CD4-positive, alpha-beta memory T cell (primary cell): ENCODE measurements at regions not wholly inside any gene's neighbourhood (a gene's known extent, or its start where the extent isn't known, plus 50 kb on each side); places are given as distances from the start of the nearest gene placed in this dataset.

Experiments
- CTCF ChIA-PET: fragments of 350-600 bp; sonication (Branson Sonifier 250); formaldehyde crosslinking; loops from one replicate; lab custom pipeline; 2021; ENCODE audit warnings: inconsistent platforms; ENCODE audit not compliant: partially characterized antibody; lab: Charles Lee
- POLR2A ChIA-PET: fragments of 350-600 bp; sonication (Branson Sonifier 250); formaldehyde crosslinking; loops from one replicate; lab custom pipeline; 2021; ENCODE audit not compliant: partially characterized antibody; lab: Charles Lee
- DNase-seq, 5 donors: peaks; one replicate each; pipeline versions ENCODE4 v3.0.0 to v3.0.0-alpha.2; 2020 to 2022; ENCODE audit warnings: mixed read lengths in 1 of 5
- H3K27ac ChIP-seq: one replicate; pipeline ENCODE4 v1.7.0; 2013; ENCODE audit warnings: low read depth, low read length
- H3K27me3 ChIP-seq: 2 replicates; pipeline ENCODE4 v1.7.0; 2013; ENCODE audit warnings: mild to moderate bottlenecking, low read length, moderate library complexity; ENCODE audit not compliant: insufficient read depth
- H3K36me3 ChIP-seq: 2 replicates; pipeline ENCODE4 v1.7.0; 2013; ENCODE audit warnings: mild to moderate bottlenecking, low read length, moderate library complexity; ENCODE audit not compliant: insufficient read depth
- H3K4me1 ChIP-seq: 2 replicates; pipeline ENCODE4 v1.7.0; 2013; ENCODE audit warnings: mild to moderate bottlenecking, low read length, moderate library complexity; ENCODE audit not compliant: insufficient read depth
- H3K4me3 ChIP-seq, 2 donors: one replicate each; pipeline ENCODE4 v1.7.0; 2013; ENCODE audit warnings: low read length in 2 of 2, mild to moderate bottlenecking in 1 of 2
- H3K9me3 ChIP-seq, 2 donors: one replicate each; pipeline ENCODE4 v1.7.0; 2013; ENCODE audit warnings: low read length in 2 of 2, control low read depth in 1 of 2; ENCODE audit not compliant: control insufficient read depth in 1 of 2
- H3K27ac Mint-ChIP-seq, 7 donors: one replicate each; pipeline ENCODE4 v1.8.0; 2020 to 2021; ENCODE audit warnings: mixed read lengths in 7 of 7, mild to moderate bottlenecking in 6 of 7, inconsistent platforms in 3 of 7, moderate library complexity in 3 of 7
- H3K27me3 Mint-ChIP-seq, 2 donors: one replicate each; pipeline ENCODE4 v1.8.0; 2020 to 2021; ENCODE audit warnings: mixed read lengths in 2 of 2
- H3K36me3 Mint-ChIP-seq, 2 donors: one replicate each; pipeline ENCODE4 v1.8.0; 2020 to 2021; ENCODE audit warnings: mixed read lengths in 2 of 2, inconsistent platforms in 1 of 2, mild to moderate bottlenecking in 1 of 2
- H3K4me1 Mint-ChIP-seq, 4 donors: one replicate each; pipeline ENCODE4 v1.8.0; 2020 to 2021; ENCODE audit warnings: mixed read lengths in 4 of 4, mild to moderate bottlenecking in 1 of 4
- H3K4me3 Mint-ChIP-seq, 8 donors: one replicate each; pipeline ENCODE4 v1.8.0; 2020 to 2021; ENCODE audit warnings: mixed read lengths in 8 of 8, mild to moderate bottlenecking in 7 of 8, moderate library complexity in 6 of 8, inconsistent platforms in 3 of 8
- H3K9me3 Mint-ChIP-seq, 8 donors: one replicate each; pipeline ENCODE4 v1.8.0; 2020 to 2021; ENCODE audit warnings: mixed read lengths in 8 of 8, mild to moderate bottlenecking in 5 of 8, inconsistent platforms in 3 of 8, moderate library complexity in 1 of 8
- intact Hi-C: fragments of 100-400 bp; cut with micrococcal nuclease; formaldehyde crosslinking; loops from one replicate; pipeline ENCODE4 v1.15.1; 2023

- Histone ChIP-seq H3K4me1 (no peaks in the 10 kb centered on the region), H3K4me3 (no peak overlapping the region), H3K36me3 (no peaks in the 10 kb centered on the region), H3K9me3 (no peaks in the 10 kb centered on the region), H3K27me3 (no peaks in the 10 kb centered on the region), H3K27ac (no peak overlapping the region)
- Mint-ChIP-seq H3K27me3 (peaks cover 2 to 11% of the 10 kb centered on the region in 2 donors), H3K4me3 (no peak overlapping the region), H3K4me1 (no peaks in the 10 kb centered on the region), H3K36me3 (no peaks in the 10 kb centered on the region), H3K27ac (no peak overlapping the region), H3K9me3 (no peaks in the 10 kb centered on the region)
- ChIA-PET POLR2A (no interaction called here), CTCF (interaction anchor here (2.1 to 11.0 kb wide), 2 partner anchors 147 to 1425 kb away, joined by 13 to 180 read pairs; no protein-coding TSS in a partner anchor)
- peak in 3 of 5 donors; percentile 8 to 23 (median 14) for DNase-seq
- intact Hi-C loops: no loop called here
These were observed 69.7 kb upstream of the USP24 start for GRCh38 chr1:55284856-55285255.

- H3K36me3 ChIP-seq: no peaks in the 10 kb centered on the region
- H3K27me3 Mint-ChIP-seq: peaks cover 1 to 5% of the 10 kb centered on the region in 2 donors
- no peak for DNase-seq
- no peaks in the 10 kb centered on the region for H3K27me3 ChIP-seq
- H3K4me3 ChIP-seq: no peak overlapping the region
- H3K27ac Mint-ChIP-seq: no peak overlapping the region
- H3K4me1 ChIP-seq: peaks cover 4% of the 10 kb centered on the region
- H3K4me3 Mint-ChIP-seq: no peak overlapping the region
- H3K9me3 Mint-ChIP-seq: no peaks in the 10 kb centered on the region
- no peak overlapping the region for H3K27ac ChIP-seq
- H3K36me3 Mint-ChIP-seq: no peaks in the 10 kb centered on the region
- ChIA-PET CTCF (interaction anchor here (11.0 kb wide), 1 partner anchor 144 kb away, joined by 180 read pairs; no protein-coding TSS in a partner anchor), POLR2A (no interaction called here)
- intact Hi-C loops: no loop called here
- peaks cover 2 to 5% (median 4%) of the 10 kb centered on the region in 4 donors for H3K4me1 Mint-ChIP-seq
- no peaks in the 10 kb centered on the region for H3K9me3 ChIP-seq
These were observed 66.9 kb upstream of the USP24 start for GRCh38 chr1:55282058-55282457.

- Mint-ChIP-seq H3K27me3 (peaks cover 1 to 5% of the 10 kb centered on the region in 2 donors), H3K4me3 (no peak overlapping the region), H3K36me3 (no peaks in the 10 kb centered on the region), H3K27ac (no peak overlapping the region), H3K9me3 (no peaks in the 10 kb centered on the region), H3K4me1 (peaks cover 2 to 5% (median 4%) of the 10 kb centered on the region in 4 donors)
- no peaks in the 10 kb centered on the region for H3K36me3 ChIP-seq
- ChIA-PET CTCF (interaction anchor here (0.7 to 11.0 kb wide), 5 partner anchors 13 to 160 kb away, joined by 3 to 180 read pairs (median 4); no protein-coding TSS in a partner anchor), POLR2A (no interaction called here)
- H3K4me1 ChIP-seq: peaks cover 4% of the 10 kb centered on the region
- DNase-seq: no peak
- no peak overlapping the region for H3K27ac ChIP-seq
- H3K4me3 ChIP-seq: no peak overlapping the region
- H3K9me3 ChIP-seq: no peaks in the 10 kb centered on the region
- intact Hi-C loops: no loop called here
- H3K27me3 ChIP-seq: no peaks in the 10 kb centered on the region
These were observed 65.6 kb upstream of the USP24 start for GRCh38 chr1:55280731-55281130.

- Mint-ChIP-seq H3K27me3 (peaks cover 1 to 2% of the 10 kb centered on the region in 2 donors), H3K27ac (peak overlapping the region in 1 of 7 donors; percentile 58), H3K9me3 (no peaks in the 10 kb centered on the region), H3K4me3 (no peak overlapping the region), H3K36me3 (no peaks in the 10 kb centered on the region), H3K4me1 (peaks cover 2 to 5% (median 4%) of the 10 kb centered on the region in 4 donors)
- H3K9me3 ChIP-seq: no peaks in the 10 kb centered on the region
- no peak overlapping the region for H3K4me3 ChIP-seq
- ChIA-PET POLR2A (no interaction called here), CTCF (interaction anchor here (0.7 to 11.0 kb wide), 3 partner anchors 142 to 226 kb away, joined by 4 to 180 read pairs (median 4); no protein-coding TSS in a partner anchor)
- no peaks in the 10 kb centered on the region for H3K36me3 ChIP-seq
- H3K4me1 ChIP-seq: peaks cover 4% of the 10 kb centered on the region
- H3K27ac ChIP-seq: no peak overlapping the region
- no peaks in the 10 kb centered on the region for H3K27me3 ChIP-seq
- intact Hi-C loops: no loop called here
- no peak for DNase-seq
These were observed 64.5 kb upstream of the USP24 start for GRCh38 chr1:55279627-55280026.

- peaks cover 1 to 4% of the 10 kb centered on the region in 2 donors for H3K27me3 Mint-ChIP-seq
- H3K4me3 Mint-ChIP-seq: no peak overlapping the region
- no peak overlapping the region for H3K27ac Mint-ChIP-seq
- H3K36me3 Mint-ChIP-seq: no peaks in the 10 kb centered on the region
- H3K9me3 ChIP-seq: no peaks in the 10 kb centered on the region
- no peaks in the 10 kb centered on the region for H3K27me3 ChIP-seq
- intact Hi-C loops: no loop called here
- no peak overlapping the region for H3K27ac ChIP-seq
- ChIA-PET CTCF (interaction anchor here (0.9 to 11.0 kb wide), 8 partner anchors 22 to 140 kb away, joined by 3 to 180 read pairs (median 4); no protein-coding TSS in a partner anchor), POLR2A (interaction anchor here (1.4 kb wide), 1 partner anchor 65 kb away, joined by 4 read pairs; no protein-coding TSS in a partner anchor)
- H3K9me3 Mint-ChIP-seq: no peaks in the 10 kb centered on the region
- H3K4me1 ChIP-seq: peaks cover 4% of the 10 kb centered on the region
- H3K4me3 ChIP-seq: no peak overlapping the region
- peaks cover 2 to 5% (median 4%) of the 10 kb centered on the region in 4 donors for H3K4me1 Mint-ChIP-seq
- DNase-seq: no peak
- no peaks in the 10 kb centered on the region for H3K36me3 ChIP-seq
These were observed 63.2 kb upstream of the USP24 start for GRCh38 chr1:55278378-55278777.

GRCh38 chr1:55277377-55278130, 62.4 kb upstream of the USP24 start:
- Mint-ChIP-seq H3K27me3 (peaks cover 1 to 4% of the 10 kb centered on the region in 2 donors), H3K9me3 (no peaks in the 10 kb centered on the region), H3K36me3 (no peaks in the 10 kb centered on the region), H3K27ac (peak overlapping the region in 4 of 7 donors; percentile 11 to 50 (median 26)), H3K4me3 (peak overlapping the region in 2 of 8 donors; percentile 11 to 45), H3K4me1 (peaks cover 2 to 5% (median 4%) of the 10 kb centered on the region in 4 donors)
- POLR2A ChIA-PET: interaction anchor here (1.4 kb wide), 1 partner anchor 64 kb away, joined by 4 read pairs; no protein-coding TSS in a partner anchor
- Histone ChIP-seq H3K4me3 (no peak overlapping the region), H3K4me1 (peaks cover 4% of the 10 kb centered on the region), H3K9me3 (no peaks in the 10 kb centered on the region), H3K27me3 (no peaks in the 10 kb centered on the region), H3K36me3 (no peaks in the 10 kb centered on the region), H3K27ac (no peak overlapping the region)
- intact Hi-C loops: loop anchor here (1.0 kb wide), 2 partner anchors 62 to 137 kb away; partner anchors contain the start of gene USP24
- peak; percentile 60 to 71 (median 63) for DNase-seq
- CTCF ChIA-PET: interaction anchor here (1.0 to 11.0 kb wide), 8 partner anchors 64 to 140 kb away, joined by 3 to 180 read pairs (median 4); no protein-coding TSS in a partner anchor
